NCI-H2107 treated with DMSO at 0.1 percent for 48 hours (cell line): ENCODE measurements at regions not wholly inside any gene's neighbourhood (a gene's known extent, or its start where the extent isn't known, plus 50 kb on each side); places are given as distances from the start of the nearest gene placed in this dataset.
"Not testable (repeated sequence)": the region's sequence is repeated elsewhere in the genome, so short reads cannot be mapped to it uniquely, and the experiment has no call there.

ENCODE experiments used
- DNase-seq: peaks from one replicate; lab custom pipeline; 2025; ENCODE audit not compliant: unreplicated experiment; lab: John Stamatoyannopoulos, UW

DNA sequence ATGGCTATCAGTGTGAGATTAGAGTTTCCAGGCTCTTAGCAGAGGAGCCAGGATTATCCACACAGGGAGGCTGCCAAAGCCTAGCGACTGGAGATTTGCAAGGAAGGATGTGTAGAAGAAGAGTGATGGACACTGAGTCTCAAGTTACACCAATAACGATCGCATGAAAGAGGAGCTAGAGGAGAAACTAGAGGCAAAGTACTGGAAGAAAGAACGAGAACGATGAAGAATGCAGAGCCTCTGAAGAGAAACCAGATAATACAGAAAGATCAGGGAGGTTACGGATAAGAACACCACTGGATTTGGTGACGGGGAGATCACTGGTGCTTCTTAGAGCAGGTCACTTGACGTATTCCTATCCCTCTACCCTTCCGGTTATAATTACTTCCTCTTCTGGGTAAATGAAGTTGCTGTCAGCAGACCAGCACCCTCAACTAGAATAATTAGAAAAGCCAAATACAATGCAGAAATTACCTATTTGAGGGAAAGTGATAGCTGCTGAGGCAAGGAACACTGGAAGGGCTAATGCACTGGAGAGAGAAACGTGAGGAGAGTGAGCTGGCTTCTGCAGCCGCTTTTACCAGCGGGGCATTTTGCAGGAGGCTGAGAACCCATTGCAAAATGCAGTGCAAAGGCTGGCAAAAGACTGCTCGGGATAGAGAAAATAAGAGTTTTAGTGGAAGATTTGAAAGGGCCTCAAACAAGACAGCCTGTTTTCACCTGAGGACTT, 93.1 kb upstream of the HIF1A start:
- DNase-seq: peak; percentile 54

DNA sequence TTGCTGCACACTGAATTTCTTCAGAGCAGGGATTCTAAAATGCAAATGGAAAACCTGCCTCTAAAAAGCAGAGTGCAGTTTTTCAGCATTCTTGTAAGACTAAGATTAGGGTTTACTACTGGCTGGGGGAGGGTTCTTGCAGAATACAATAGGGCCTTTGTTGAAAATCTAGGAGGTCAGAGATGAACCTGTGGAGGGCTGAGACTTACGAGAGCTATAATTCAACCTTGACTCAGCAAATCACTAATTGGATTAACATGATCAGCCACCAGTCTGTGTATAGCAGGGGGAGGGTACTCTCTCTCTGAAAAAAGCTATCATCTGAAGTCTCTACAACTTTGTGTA, 92.6 kb upstream of the HIF1A start:
- no peak for DNase-seq

DNA sequence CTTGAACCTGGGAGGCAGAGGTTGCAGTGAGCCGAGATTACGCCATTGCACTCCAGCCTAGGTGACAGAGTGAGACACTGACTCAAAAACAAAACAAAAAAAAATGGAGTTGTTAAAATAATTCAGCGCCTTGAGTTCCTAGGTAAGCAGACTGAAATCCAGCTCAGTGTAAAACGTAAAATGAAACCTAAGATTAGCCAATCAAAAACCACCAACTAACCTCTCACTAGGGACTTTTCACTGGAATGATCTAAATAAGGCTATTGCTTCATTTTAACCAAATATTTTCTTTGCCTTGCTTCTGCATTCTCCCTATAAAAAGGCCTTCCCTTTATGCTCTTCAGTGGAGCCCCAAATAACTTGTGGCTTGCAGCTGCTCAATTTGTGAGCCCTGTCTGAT, 91.6 kb upstream of the HIF1A start:
- no peak for DNase-seq

DNA sequence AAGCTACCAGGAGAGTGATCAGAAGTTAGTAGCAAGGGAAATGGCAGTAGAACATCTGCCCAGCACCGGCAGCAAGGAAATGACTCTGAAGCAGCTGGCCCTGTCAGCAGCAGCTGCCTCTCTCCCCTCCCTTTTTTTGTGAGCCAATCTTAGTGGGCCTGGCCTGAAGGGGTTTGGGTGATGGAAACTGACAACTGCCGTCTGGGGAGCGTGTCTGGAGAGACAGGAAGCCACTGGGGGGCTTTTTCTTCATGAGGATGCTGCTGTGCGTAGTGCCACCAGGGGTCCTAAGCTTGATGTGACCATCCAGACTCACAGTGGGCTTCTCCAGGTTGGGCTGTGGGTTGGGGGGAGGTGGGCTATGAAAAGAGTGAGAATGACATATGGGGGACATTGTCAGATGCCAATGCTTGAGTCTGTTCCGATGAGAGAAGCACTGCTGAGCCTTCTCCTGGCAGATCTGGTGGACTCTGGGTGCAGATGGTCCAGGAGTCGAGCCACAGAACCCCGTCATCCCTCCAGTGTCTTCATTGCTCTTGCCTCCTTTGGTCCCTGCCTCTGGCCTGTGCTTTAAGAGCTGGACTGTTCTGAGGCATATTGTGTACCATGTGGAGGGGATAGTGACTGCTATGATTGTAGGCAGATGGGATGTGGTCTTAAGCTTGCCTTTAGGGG, 87.6 kb upstream of the HIF1A start:
- DNase-seq: no peak

DNA sequence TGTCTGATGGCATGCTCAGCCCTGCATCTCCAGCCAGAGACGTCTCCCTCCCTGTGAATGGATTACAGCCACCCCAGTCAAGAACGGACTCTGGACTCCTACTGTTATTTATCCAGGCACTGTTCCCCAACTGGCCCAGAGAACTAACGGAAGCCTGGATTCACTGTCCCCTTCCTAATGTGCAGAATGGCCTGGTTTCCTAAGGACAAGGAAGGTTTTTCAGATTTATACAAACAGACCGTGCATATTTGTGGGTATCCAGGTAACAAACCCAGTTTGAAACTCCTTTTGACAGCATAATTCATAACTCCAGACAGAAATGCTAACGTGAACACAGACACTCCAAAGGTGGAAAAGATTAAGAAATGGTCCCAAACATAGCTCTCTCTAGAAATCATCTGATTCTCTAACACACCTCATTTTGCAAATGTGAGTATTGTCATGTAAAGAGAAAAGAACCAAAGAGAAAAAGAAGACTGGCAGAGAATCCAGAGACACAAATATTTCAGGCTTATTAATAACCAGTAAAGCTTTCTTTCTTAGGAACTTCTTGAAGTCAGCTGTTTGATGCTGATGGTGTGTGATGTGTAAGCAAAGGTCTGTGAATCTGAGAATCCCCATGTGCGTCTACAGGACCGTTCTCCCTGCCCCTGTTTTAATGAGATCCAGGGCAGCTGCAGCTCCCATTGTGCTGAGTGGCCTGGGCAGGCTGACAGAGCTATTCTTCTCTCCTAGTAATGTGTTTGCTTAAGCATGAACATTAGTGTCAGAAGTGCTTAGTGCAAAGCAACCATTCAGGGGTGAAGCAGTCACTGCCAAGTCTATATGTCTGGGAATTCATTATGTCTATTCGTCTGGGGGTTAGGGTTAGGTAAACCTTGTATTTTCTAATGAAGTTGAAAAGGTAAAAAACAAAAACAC, 86.8 kb upstream of the HIF1A start:
- peak; percentile 98 for DNase-seq

DNA sequence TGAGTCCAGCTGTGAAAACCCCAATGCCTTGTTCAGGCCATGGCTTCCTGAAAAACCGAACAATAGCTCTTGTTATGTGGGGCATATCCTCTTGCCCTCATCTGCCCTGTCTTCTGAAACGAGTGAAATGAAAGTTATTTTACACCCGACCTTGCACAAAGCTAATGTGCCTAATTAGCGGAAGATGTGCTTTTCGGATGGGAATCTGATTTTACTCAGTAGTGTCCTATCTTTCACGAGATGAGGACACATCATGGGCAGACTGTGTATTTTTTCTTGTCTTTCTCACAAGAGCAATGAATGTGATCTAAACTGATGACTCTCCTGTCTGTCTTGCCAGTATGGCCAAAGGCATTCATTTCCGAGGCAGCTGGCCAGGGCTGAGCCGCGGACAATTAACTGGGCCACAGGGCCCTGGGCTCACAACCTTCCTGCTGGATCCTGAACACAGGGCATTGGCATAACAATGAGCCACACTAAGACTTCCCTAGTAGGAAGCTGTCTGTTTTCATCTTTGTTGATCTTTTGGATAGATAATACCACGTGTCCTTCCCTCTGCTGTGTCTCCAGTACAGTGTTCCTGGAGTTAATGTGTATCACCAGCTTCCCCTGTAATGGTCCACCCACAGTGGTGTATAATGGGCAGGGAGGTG, 86.0 kb upstream of the HIF1A start:
- DNase-seq: no peak

DNA sequence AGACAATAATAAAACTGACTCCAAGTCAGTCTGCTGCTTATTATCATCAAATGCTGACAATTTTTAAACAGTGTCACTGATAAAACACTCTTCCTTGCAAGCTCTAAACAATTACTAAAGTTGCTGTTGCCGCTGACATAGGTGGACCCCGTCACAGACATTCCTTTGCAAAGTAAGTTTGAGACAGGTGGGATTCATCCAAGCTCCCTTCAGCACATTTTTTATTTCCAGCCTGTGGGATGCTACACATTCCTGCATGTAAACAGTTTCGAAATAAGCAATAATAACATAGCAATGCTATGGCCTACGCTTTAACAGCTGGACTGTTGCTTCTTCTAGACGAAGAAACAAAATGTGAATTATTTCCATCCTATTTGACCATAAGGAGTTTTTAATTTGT, 85.4 kb upstream of the HIF1A start:
- no peak for DNase-seq

DNA sequence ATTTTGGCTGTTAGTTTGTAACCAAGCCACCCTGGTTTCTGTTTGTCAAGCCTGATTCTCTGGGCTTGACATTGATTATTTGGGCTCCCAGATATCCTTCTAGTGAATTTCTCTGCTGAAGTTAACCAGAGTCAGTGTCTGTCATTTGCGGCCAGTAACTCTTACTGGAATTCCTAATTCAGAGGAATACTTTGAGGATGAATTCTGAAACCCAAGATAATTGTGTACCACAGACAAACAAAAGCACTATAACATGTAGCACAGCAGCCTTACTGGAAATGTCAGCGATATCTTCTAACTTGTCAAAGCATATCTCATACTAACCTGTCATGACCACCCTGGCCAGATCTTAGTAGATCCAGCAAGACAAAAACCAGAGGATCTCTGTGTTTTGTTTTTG, 84.4 kb upstream of the HIF1A start:
- no peak for DNase-seq

DNA sequence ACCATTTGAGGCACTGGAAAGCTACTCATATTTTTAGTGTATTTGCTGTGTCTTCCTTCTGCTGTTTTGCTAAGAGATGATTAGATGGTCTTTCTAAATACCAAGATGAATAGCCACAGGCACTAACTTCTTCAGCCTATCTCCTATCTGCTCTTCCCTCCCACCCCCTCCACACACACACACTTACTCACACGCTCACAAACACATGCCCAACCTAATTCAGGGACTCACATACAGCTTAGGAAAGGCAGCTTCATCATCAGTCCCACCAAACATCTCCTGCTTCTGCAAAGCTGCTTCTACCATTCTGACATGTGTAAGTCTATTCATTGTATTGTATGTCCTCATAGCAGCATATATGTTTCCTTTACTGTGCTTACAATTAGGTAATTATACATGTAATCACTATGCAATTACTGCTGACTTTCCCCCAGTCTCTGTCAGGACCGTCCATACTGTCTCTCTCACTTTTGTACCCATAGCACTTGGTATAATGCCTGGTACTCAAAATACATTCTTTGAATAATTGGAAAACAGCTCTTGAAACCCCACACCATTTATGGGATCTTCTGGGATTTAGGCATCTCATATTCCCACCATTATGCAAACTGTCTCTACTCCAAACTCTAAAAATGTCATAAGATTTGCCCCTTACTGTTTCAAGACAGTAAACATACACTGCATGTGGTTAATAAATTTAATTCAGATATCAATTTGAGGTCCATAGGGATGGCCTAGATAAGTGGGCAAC, 83.3 kb upstream of the HIF1A start:
- peak; percentile 56 for DNase-seq

DNA sequence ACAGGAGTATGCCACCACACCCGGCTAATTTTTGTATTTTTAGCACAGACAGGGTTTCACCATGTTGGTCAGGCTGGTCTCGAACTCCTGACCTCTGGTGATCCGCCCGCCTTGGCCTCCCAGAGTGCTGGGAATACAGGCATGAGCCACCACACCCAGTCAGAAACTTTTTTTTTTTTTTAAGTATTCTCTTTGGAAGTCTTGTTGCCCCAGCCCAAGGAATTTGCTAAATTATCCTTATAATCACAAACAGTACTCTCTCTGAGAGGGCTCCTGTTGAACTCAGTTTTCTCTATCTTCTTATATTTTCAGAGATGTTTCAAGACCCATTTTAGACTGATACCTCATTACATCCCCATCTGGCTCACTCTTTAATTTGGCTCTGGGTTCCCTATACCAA, 82.3 kb upstream of the HIF1A start:
- DNase-seq: not testable (repeated sequence)

DNA sequence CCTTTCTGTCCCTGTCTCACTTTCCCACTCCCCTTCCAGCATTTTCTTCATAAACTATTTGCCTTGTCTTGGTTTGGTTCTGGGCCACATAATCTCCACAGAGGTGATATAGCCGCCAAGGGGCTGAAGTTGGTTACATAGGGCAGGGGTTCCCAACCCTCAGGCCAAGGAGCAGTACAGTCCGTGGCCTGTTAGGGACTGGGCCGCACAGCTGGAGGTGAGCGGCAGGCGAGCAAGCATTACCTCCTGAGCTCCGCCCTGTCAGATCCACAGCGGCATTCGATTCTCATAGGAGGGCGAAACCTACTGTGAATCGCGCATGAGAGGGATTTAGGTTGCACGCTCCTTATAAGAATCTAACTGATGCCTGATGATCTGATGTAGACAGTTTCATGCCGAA, 80.6 kb upstream of the HIF1A start:
- no peak for DNase-seq

DNA sequence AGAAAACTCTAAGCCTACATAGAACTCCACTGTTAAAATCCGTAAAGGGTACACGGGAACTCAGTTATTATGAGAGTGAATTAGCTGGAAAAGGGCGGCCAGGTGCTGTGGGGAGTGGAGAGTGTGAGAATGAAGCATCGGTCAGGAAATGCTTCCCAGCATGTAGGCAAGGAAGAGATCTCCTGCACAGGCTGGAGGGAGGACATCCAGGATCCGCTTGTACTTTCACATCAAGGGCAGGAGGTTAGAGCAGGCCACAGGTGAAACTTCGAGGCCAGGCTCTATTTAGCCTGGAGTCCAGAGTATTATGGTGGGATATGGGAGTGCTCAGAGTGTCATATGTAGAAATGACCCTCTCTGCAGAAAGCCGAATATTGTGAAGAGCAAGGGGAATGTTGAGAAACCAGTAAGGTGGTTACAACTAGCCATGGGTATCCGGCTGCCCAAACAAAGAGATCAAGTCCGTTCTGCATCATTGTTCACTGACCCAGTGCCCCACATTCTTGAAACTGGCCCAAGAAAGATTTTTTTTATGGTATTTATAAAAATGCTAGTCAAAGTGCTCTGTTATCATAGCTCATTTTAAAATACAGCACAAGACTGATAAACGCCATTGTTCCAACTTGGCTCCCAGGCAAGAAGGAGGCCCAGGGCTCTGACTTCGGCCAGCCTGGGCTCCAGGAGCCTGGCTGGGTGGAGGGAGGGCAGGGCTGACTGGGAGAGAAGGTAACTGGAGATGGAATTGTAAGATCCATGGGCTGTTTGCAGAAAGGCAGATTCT, 79.4 kb upstream of the HIF1A start:
- DNase-seq: no peak

DNA sequence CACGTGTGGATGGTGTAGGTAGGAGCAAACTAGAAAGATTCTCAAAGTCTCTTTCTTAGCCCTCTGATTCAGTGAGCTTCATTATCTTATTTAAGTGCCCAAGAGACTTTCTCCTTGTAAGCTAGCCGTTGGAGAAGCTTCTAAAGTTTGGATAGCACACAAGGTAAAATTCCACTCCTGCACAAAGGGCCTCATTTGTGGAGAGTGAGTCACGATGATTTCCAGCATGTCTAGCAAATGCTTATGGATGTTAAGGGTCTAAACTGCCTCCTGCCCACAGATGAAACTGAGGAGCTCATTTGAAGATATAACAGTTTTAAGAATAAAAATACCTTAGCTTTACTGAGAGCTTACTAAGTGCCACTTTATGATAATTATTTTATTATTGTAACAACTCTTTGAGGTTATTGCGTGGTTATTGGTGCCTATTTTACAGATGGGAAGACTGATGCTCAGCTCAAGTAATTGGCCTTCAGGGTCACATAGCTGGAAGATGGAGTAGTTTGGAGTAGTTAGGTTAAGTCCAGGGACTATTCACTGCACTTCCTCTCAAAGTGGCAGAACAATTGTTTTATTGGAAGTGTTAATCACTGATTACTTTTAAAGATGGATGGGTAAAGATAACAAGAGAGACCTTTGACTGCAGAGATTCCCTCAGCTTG, 78.7 kb upstream of the HIF1A start:
- no peak for DNase-seq

DNA sequence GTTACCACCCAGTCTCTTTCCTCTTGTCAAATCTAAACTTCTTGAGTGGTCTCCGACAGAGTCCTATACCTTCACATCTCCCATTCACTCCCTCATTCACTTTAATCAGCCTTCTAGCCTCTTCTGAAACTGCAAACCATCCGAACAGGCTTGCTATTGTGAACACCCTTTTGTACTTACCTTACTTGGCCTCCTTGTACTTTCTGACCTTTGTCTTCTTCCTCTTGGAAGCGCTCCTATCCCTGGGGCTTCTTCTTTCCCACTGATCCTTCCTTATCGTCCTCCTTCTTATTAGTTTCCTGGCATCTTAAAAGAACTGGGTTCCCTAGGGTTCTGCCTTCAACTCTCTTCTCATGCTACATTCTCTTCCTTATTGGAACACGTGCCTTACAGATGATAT, 76.9 kb upstream of the HIF1A start:
- no peak for DNase-seq

DNA sequence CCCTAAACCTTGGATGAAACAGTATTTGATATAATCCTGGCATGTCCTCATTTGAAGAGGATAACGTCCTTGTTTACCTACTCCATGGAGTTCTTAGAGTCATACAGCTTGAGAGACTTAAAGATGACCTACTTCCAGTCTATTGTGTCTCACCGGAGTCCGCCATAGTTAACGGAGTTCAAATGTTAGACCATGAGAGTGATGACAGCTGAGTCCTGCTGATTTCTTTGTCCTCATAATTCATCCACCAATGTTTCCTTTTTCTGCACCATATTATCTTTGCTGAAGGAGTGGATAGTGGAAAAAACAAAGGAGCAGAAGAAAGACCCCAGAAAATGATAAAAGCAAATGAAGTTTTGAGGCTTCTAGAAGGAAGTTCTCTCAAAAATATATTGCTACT, 75.8 kb upstream of the HIF1A start:
- DNase-seq: no peak

DNA sequence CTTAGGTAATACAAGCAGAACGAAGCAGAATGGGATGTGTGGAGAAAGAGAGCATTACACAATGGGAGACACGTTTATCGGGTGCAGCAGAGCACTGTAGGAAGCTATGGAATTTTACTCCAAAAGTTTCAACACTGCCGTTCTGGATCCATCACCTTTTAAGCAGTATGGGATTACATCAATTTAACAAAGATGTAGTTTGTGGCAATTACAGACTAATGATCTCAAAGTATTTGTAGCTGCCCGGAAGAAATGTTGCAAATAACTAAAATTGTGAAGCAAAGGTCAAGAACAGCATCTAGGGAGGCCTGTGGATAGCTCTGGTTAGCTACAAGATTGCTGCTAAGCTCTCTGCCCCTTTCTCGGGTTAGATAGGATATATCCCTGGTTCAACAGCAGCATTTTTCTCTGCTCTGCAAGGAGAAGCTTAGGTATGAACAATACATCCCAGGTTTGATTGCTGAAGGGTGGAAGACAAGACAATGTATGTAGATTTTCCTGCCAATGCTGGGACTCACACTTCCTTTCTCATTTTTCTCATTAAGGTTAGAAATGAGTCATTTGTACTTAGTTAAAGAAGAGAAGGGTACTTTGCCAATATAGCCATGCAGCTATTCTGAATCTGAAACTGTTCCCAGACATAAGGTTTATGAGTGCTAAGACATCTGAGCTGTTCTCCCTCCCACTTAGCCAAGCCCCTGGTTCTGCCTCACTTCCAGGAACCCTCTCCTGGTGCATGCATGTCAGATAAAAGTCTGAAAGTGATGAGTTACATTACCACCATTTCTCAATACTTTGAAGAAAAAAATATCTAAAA, 75.0 kb upstream of the HIF1A start:
- DNase-seq: no peak

DNA sequence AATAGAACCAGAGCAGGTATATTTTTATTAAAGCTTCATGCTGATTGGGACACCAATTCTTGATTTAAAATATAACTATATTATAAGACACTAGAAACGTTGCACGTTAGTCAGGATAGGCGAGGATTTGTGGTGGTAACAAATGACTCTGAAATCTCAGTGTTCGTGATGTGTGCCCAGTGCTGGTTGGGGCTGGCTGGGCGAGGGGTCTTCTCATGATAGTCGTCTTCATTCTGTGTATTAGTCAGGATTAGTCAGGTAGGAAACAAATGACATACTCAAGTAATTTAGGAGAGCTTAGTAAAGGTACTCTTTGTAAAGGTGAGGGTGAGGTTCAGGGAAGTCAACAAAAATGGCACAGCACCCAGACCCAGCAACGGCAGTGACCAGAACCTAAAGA, 73.9 kb upstream of the HIF1A start:
- no peak for DNase-seq

DNA sequence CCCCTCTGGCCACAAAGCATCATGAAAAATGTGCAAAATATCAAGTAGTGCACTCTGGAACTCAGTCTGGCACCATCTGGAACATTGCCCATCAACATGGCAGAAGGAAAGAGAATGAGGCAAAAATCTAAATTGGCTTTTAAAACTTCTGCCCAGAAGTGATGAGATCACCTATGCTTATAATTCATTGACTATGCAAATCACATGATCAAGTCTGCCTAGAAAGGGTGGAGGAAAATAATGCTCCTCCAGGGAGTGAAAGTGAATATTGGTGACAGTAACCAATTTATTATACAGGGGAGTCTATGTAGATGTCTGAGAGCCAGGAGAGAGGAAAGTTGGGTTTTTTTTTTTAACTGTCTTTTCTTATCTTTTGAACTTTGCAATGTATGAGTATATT, 73.3 kb upstream of the HIF1A start:
- DNase-seq: no peak

DNA sequence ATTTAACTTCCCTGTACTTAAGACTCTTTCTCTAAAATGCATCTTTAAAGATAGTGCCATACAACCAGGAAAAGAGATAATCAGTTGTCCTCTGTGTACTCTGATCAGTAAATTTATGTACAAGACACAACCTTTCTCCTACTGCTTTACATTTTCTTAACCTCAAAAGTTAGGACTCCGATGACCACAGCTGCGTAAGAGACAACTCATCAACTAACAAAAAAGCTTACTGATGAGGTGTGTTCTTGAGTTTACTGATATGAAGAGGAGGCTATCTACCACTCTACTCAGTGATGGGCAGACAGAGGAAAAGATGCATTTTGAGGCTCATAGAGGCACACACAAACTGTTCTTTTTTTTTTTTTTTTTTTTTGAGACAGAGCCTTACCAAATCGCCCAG, 71.4 kb upstream of the HIF1A start:
- no peak for DNase-seq
